ENCODE measurements at regions not wholly inside any gene's neighbourhood (a gene's known extent, or its start where the extent isn't known, plus 50 kb on each side); places are given as distances from the start of the nearest gene placed in this dataset.

DNA sequence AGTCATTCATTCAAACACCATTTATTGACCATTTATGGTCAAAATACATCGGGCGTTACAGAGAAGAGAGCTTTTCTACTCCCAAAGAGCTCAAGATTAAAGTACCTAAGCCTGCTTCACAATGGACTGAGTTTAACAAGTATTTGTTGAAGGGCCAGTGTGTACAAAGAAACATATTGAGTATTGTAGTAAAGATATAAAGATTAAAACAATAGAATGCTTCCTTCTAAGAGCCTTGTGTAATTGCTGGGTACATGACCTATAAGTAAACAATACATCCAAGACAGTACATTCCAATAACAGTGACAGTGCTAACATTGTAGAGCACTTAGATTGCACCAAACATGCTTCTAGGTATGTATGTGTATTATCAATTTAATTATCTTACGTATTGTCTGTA lies 695.5 kb downstream of the PCDH7 start:
- H3K27ac ChIP-seq (ENCODE audit: low read length): no peak overlapping the region
- no peaks in the 10 kb centered on the region for H3K9me3 ChIP-seq (ENCODE audit: control insufficient read depth, insufficient read depth, low read length)
- H3K4me1 ChIP-seq (ENCODE audit: control insufficient read depth, insufficient read depth, low read length): no peaks in the 10 kb centered on the region
- no peak for DNase-seq (ENCODE audit: low read depth, low spot score)
- no peak overlapping the region for H3K4me3 ChIP-seq (ENCODE audit: low read length)
- no peaks in the 10 kb centered on the region for H3K36me3 ChIP-seq (ENCODE audit: control insufficient read depth, insufficient read depth, low read length)
- H3K27me3 ChIP-seq (ENCODE audit: control insufficient read depth, insufficient read depth, low read length): no peaks in the 10 kb centered on the region
- WGBS (ENCODE audit: insufficient coverage, insufficient read length): no CpG with 5 or more reads among the region's 3 CpGs

- H3K36me3 ChIP-seq (ENCODE audit: control insufficient read depth, insufficient read depth, low read length): no peaks in the 10 kb centered on the region
- WGBS (ENCODE audit: insufficient coverage, insufficient read length): no CpG with 5 or more reads among the region's 7 CpGs
- no peak overlapping the region for H3K27ac ChIP-seq (ENCODE audit: low read length)
- no peaks in the 10 kb centered on the region for H3K9me3 ChIP-seq (ENCODE audit: control insufficient read depth, insufficient read depth, low read length)
- no peak for DNase-seq (ENCODE audit: low read depth, low spot score)
- no peaks in the 10 kb centered on the region for H3K27me3 ChIP-seq (ENCODE audit: control insufficient read depth, insufficient read depth, low read length)
- H3K4me3 ChIP-seq (ENCODE audit: low read length): no peak overlapping the region
- H3K4me1 ChIP-seq (ENCODE audit: control insufficient read depth, insufficient read depth, low read length): no peaks in the 10 kb centered on the region
Measured at GRCh38 chr4:31416498-31416897, 696.3 kb downstream of the PCDH7 start.

GRCh38 chr4:31417040-31417439 lies 696.9 kb downstream of the PCDH7 start:
- H3K4me1 ChIP-seq (ENCODE audit: control insufficient read depth, insufficient read depth, low read length): no peaks in the 10 kb centered on the region
- H3K9me3 ChIP-seq (ENCODE audit: control insufficient read depth, insufficient read depth, low read length): no peaks in the 10 kb centered on the region
- H3K4me3 ChIP-seq (ENCODE audit: low read length): no peak overlapping the region
- H3K27ac ChIP-seq (ENCODE audit: low read length): no peak overlapping the region
- no peak for DNase-seq (ENCODE audit: low read depth, low spot score)
- WGBS (ENCODE audit: insufficient coverage, insufficient read length): no CpG with 5 or more reads among the region's 3 CpGs
- H3K27me3 ChIP-seq (ENCODE audit: control insufficient read depth, insufficient read depth, low read length): no peaks in the 10 kb centered on the region
- H3K36me3 ChIP-seq (ENCODE audit: control insufficient read depth, insufficient read depth, low read length): no peaks in the 10 kb centered on the region

- no peak for DNase-seq (ENCODE audit: low read depth, low spot score)
- H3K9me3 ChIP-seq (ENCODE audit: control insufficient read depth, insufficient read depth, low read length): no peaks in the 10 kb centered on the region
- WGBS (ENCODE audit: insufficient coverage, insufficient read length): no CpG with 5 or more reads among the region's 2 CpGs
- no peaks in the 10 kb centered on the region for H3K36me3 ChIP-seq (ENCODE audit: control insufficient read depth, insufficient read depth, low read length)
- no peaks in the 10 kb centered on the region for H3K27me3 ChIP-seq (ENCODE audit: control insufficient read depth, insufficient read depth, low read length)
- no peak overlapping the region for H3K27ac ChIP-seq (ENCODE audit: low read length)
- H3K4me3 ChIP-seq (ENCODE audit: low read length): no peak overlapping the region
- no peaks in the 10 kb centered on the region for H3K4me1 ChIP-seq (ENCODE audit: control insufficient read depth, insufficient read depth, low read length)
Measured at GRCh38 chr4:31422006-31422405, 701.8 kb downstream of the PCDH7 start.

DNA sequence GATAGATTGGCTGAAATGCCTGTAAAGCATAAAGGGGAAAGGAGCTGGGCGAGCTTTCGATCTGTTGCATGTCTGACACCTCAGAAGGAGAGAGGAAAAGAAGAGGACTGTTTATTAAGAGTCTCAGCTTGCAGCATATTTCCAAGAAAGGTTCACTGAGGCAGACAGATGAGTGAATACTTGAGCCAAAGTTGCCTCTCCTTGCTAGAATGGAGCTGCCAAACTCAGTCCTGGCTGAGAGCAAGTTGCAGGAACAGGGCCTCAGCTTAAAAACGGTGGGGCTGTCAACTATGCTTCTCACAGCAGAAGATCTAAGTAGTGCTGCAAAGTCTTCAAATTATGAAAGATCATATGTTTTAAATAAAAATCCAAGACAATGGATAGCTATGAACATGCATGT lies 707.5 kb downstream of the PCDH7 start:
- Histone ChIP-seq H3K4me1 (ENCODE audit: control insufficient read depth, insufficient read depth, low read length) (no peaks in the 10 kb centered on the region; the same call in 1 of the 2 replicates), H3K36me3 (ENCODE audit: control insufficient read depth, insufficient read depth, low read length) (no peaks in the 10 kb centered on the region), H3K27me3 (ENCODE audit: control insufficient read depth, insufficient read depth, low read length) (no peaks in the 10 kb centered on the region), H3K9me3 (ENCODE audit: control insufficient read depth, insufficient read depth, low read length) (no peaks in the 10 kb centered on the region), H3K4me3 (ENCODE audit: low read length) (no peak overlapping the region), H3K27ac (ENCODE audit: low read length) (no peak overlapping the region)
- no CpG with 5 or more reads among the region's 3 CpGs for WGBS (ENCODE audit: insufficient coverage, insufficient read length)
- no peak for DNase-seq (ENCODE audit: low read depth, low spot score)

DNA sequence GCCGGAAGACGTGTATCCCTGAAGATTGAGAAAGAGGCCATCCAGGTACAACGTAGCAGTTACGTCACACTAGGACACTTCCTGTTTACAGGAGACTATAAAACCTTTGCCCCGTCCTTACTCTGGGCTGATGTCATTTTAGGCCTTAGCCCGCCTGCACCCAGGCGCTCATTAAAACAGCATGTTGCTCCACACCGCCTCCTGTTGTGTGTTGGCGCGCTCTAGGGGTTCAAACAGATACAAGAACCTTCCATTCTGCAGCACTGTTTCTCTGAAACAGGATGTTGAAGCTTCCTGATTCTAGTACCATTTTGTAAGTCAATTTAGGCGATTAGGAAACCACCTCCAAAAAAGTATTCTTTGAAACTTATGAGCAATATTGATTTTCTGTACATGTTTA lies 722.1 kb downstream of the PCDH7 start:
- no peaks in the 10 kb centered on the region for H3K9me3 ChIP-seq (ENCODE audit: control insufficient read depth, insufficient read depth, low read length)
- DNase-seq (ENCODE audit: low read depth, low spot score): no peak
- no peak overlapping the region for H3K4me3 ChIP-seq (ENCODE audit: low read length)
- H3K27ac ChIP-seq (ENCODE audit: low read length): no peak overlapping the region
- WGBS (ENCODE audit: insufficient coverage, insufficient read length): no CpG with 5 or more reads among the region's 11 CpGs
- no peaks in the 10 kb centered on the region for H3K4me1 ChIP-seq (ENCODE audit: control insufficient read depth, insufficient read depth, low read length)
- no peaks in the 10 kb centered on the region for H3K27me3 ChIP-seq (ENCODE audit: control insufficient read depth, insufficient read depth, low read length)
- no peaks in the 10 kb centered on the region for H3K36me3 ChIP-seq (ENCODE audit: control insufficient read depth, insufficient read depth, low read length)

DNA sequence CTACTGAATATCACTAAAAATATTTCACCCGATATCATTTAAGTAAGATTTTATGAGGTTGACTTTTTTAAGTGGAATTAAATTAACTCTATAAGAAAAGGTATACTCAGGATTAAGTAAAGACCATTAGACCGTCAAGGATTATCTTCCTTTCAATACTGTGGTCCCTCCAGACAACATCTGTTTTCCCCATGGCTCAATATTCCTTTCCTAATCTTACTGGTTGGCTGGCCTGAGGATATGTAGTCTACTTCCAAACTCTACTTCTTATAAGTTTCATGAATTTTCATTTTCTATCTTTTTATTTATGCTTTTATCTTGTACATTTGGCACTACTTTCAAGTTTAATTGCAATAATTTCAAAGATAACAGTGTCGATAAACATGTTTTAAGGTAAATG lies 725.4 kb downstream of the PCDH7 start:
- no peaks in the 10 kb centered on the region for H3K9me3 ChIP-seq (ENCODE audit: control insufficient read depth, insufficient read depth, low read length)
- H3K4me3 ChIP-seq (ENCODE audit: low read length): no peak overlapping the region
- no peaks in the 10 kb centered on the region for H3K27me3 ChIP-seq (ENCODE audit: control insufficient read depth, insufficient read depth, low read length)
- H3K4me1 ChIP-seq (ENCODE audit: control insufficient read depth, insufficient read depth, low read length): no peaks in the 10 kb centered on the region
- H3K27ac ChIP-seq (ENCODE audit: low read length): no peak overlapping the region
- no peak for DNase-seq (ENCODE audit: low read depth, low spot score)
- H3K36me3 ChIP-seq (ENCODE audit: control insufficient read depth, insufficient read depth, low read length): no peaks in the 10 kb centered on the region
- no CpG with 5 or more reads among the region's 3 CpGs for WGBS (ENCODE audit: insufficient coverage, insufficient read length)

GRCh38 chr4:31455612-31456011 lies 735.4 kb downstream of the PCDH7 start:
- DNase-seq (ENCODE audit: low read depth, low spot score): no peak
- H3K9me3 ChIP-seq (ENCODE audit: control insufficient read depth, insufficient read depth, low read length): no peaks in the 10 kb centered on the region
- no peak overlapping the region for H3K27ac ChIP-seq (ENCODE audit: low read length)
- H3K27me3 ChIP-seq (ENCODE audit: control insufficient read depth, insufficient read depth, low read length): no peaks in the 10 kb centered on the region
- H3K4me3 ChIP-seq (ENCODE audit: low read length): no peak overlapping the region
- no peaks in the 10 kb centered on the region for H3K36me3 ChIP-seq (ENCODE audit: control insufficient read depth, insufficient read depth, low read length)
- no peaks in the 10 kb centered on the region for H3K4me1 ChIP-seq (ENCODE audit: control insufficient read depth, insufficient read depth, low read length)

DNA sequence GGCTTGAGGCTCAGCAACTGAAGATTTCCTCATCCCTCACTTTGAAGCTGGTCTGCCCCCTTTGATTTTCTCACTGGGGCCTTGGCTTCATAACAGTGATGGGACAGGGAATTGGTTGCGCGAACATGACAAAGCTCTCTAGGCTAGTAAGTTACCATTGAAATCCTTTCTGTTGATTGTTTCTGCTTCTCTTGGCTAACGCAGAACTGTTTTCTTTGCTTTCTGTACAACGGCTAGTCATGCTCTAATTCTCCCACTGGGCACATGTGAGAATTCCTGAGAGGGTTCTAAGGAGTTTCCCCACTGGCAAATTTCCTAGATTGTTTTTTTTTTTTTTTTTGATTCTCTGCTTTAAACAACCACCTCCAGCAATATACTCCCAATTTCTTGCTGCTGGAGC lies 738.6 kb downstream of the PCDH7 start:
- no CpG with 5 or more reads among the region's 4 CpGs for WGBS (ENCODE audit: insufficient coverage, insufficient read length)
- H3K27me3 ChIP-seq (ENCODE audit: control insufficient read depth, insufficient read depth, low read length): no peaks in the 10 kb centered on the region
- H3K4me3 ChIP-seq (ENCODE audit: low read length): no peak overlapping the region
- no peak for DNase-seq (ENCODE audit: low read depth, low spot score)
- H3K27ac ChIP-seq (ENCODE audit: low read length): no peak overlapping the region
- H3K36me3 ChIP-seq (ENCODE audit: control insufficient read depth, insufficient read depth, low read length): no peaks in the 10 kb centered on the region
- no peaks in the 10 kb centered on the region for H3K9me3 ChIP-seq (ENCODE audit: control insufficient read depth, insufficient read depth, low read length)
- no peaks in the 10 kb centered on the region for H3K4me1 ChIP-seq (ENCODE audit: control insufficient read depth, insufficient read depth, low read length)

DNA sequence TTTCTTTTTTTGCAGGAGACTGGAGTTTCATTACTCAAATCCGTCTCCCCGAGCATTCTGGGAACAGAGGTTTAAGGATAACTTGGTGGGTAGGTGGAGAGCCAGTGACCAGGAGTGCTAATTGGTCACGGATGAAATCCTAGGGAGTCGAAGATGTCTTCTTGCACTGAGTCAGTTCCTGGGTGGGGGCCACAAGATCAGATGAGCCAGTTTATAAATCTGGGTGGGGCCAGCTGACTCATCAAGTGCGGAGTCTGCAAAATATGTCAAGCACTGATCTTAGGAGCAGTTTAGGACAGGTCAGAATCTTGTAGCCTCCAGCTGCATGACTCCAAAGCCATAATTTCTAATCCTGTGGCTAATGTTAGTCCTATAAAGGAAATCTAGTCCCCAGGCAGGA lies 741.3 kb downstream of the PCDH7 start:
- no peaks in the 10 kb centered on the region for H3K27me3 ChIP-seq (ENCODE audit: control insufficient read depth, insufficient read depth, low read length)
- no peak overlapping the region for H3K4me3 ChIP-seq (ENCODE audit: low read length)
- H3K36me3 ChIP-seq (ENCODE audit: control insufficient read depth, insufficient read depth, low read length): no peaks in the 10 kb centered on the region
- no peak for DNase-seq (ENCODE audit: low read depth, low spot score)
- no peaks in the 10 kb centered on the region for H3K9me3 ChIP-seq (ENCODE audit: control insufficient read depth, insufficient read depth, low read length)
- WGBS (ENCODE audit: insufficient coverage, insufficient read length): no CpG with 5 or more reads among the region's 5 CpGs
- no peak overlapping the region for H3K27ac ChIP-seq (ENCODE audit: low read length)
- H3K4me1 ChIP-seq (ENCODE audit: control insufficient read depth, insufficient read depth, low read length): no peaks in the 10 kb centered on the region

DNA sequence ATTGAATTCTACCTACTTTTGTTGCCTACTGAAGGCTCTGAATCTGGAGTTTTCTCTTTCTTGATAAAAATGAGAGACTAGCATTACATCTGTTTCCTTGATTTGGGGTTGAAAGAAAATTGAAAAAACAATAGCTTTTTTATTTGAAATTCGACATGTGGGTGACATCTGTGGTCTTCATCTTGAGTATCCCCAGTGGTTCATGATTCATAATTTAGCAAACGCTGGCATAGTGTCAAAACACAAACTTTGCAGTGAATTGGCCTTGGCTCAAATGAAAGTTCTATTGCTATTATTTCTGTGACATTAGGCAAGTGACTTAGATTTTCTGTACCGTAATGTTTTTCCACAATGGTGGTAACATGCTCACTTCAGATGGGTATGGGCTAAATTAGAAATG lies 747.6 kb downstream of the PCDH7 start:
- DNase-seq (ENCODE audit: low read depth, low spot score): no peak
- Histone ChIP-seq H3K27me3 (ENCODE audit: control insufficient read depth, insufficient read depth, low read length) (no peaks in the 10 kb centered on the region), H3K36me3 (ENCODE audit: control insufficient read depth, insufficient read depth, low read length) (no peaks in the 10 kb centered on the region), H3K9me3 (ENCODE audit: control insufficient read depth, insufficient read depth, low read length) (no peaks in the 10 kb centered on the region), H3K4me3 (ENCODE audit: low read length) (no peak overlapping the region), H3K27ac (ENCODE audit: low read length) (no peak overlapping the region), H3K4me1 (ENCODE audit: control insufficient read depth, insufficient read depth, low read length) (no peaks in the 10 kb centered on the region)
- WGBS (ENCODE audit: insufficient coverage, insufficient read length): no CpG with 5 or more reads among the region's 3 CpGs

All from iPS DF 6.9 (cell line).